DMS79 treated with DMSO at 0.1 percent for 48 hours (cell line): ENCODE measurements at regions not wholly inside any gene's neighbourhood (a gene's known extent, or its start where the extent isn't known, plus 50 kb on each side); places are given as distances from the start of the nearest gene placed in this dataset.

Experiments used
- DNase-seq: peaks from one replicate; lab custom pipeline; 2025; lab: John Stamatoyannopoulos, UW

GRCh38 chr5:69032009-69032408 lies 61.8 kb upstream of the SLC30A5 start:
- no peak for DNase-seq

- no peak for DNase-seq
These were observed 60.1 kb upstream of the SLC30A5 start for GRCh38 chr5:69033690-69034089.

GRCh38 chr5:69034898-69035297 lies 58.9 kb upstream of the SLC30A5 start:
- DNase-seq = no peak

GRCh38 chr5:69035665-69036064 lies 58.1 kb upstream of the SLC30A5 start:
- no peak for DNase-seq

GRCh38 chr5:69038539-69038938 lies 55.3 kb upstream of the SLC30A5 start:
- no peak for DNase-seq

GRCh38 chr5:69039829-69040228 lies 54.0 kb upstream of the SLC30A5 start:
- no peak for DNase-seq

- no peak for DNase-seq
These were observed 51.3 kb upstream of the SLC30A5 start for GRCh38 chr5:69042500-69042899.

GRCh38 chr5:69042915-69043654 lies 50.7 kb upstream of the SLC30A5 start:
- DNase-seq = peak; percentile 86

- DNase-seq = peak; percentile 30
These were observed 50.2 kb upstream of the SLC30A5 start for GRCh38 chr5:69043655-69043996.
